Stomach (tissue), 4 donors: ENCODE measurements at regions not wholly inside any gene's neighbourhood (a gene's known extent, or its start where the extent isn't known, plus 50 kb on each side); places are given as distances from the start of the nearest gene placed in this dataset.

Experiments used
- CTCF ChIP-seq, 7 experiments: fragments of 450-650 bp in 4 of 7; fragments of 200-600 bp in 3 of 7; sonication (generic) in 3 of 7; IDR thresholded peaks; one replicate each; pipeline ENCODE4 v1.5.1; 2016 to 2019; ENCODE audit warnings: antibody characterized with exemption in 7 of 7, control low read depth in 2 of 7, mild to moderate bottlenecking in 1 of 7
- EP300 ChIP-seq: sonication (generic); formaldehyde crosslinking; IDR thresholded peaks from one replicate; pipeline ENCODE4 v1.6.1; 2017; ENCODE audit warnings: antibody characterized with exemption

- TF ChIP-seq CTCF (IDR thresholded peaks at IDR 0.05): no peak
- no peak for TF ChIP-seq EP300
These were observed 1290.3 kb upstream of the CDH9 start for GRCh38 chr5:28328681-28329080.
